Loucy (cell line): ENCODE measurements at regions not wholly inside any gene's neighbourhood (a gene's known extent, or its start where the extent isn't known, plus 50 kb on each side); places are given as distances from the start of the nearest gene placed in this dataset.

Experiments used
- CTCF ChIP-seq: fragments of 200-600 bp; sonication (generic); conservative IDR thresholded peaks from 2 replicates; pipeline ENCODE4 v1.5.1; 2014; ENCODE audit warnings: mild to moderate bottlenecking, antibody characterized with exemption, low read length
- EZH2phosphoT487 ChIP-seq: fragments of 200-600 bp; IDR thresholded peaks from 2 replicates; pipeline ENCODE4 v1.6.1; 2018; ENCODE audit warnings: antibody characterized with exemption, mild to moderate bottlenecking, moderate library complexity, borderline replicate concordance

GRCh38 chr13:105463011-105463501 lies 1072.4 kb downstream of the EFNB2 start:
- no peak for TF ChIP-seq CTCF
- TF ChIP-seq EZH2phosphoT487, result no peak
